ENCODE measurements at regions not wholly inside any gene's neighbourhood (a gene's known extent, or its start where the extent isn't known, plus 50 kb on each side); places are given as distances from the start of the nearest gene placed in this dataset.

DNA sequence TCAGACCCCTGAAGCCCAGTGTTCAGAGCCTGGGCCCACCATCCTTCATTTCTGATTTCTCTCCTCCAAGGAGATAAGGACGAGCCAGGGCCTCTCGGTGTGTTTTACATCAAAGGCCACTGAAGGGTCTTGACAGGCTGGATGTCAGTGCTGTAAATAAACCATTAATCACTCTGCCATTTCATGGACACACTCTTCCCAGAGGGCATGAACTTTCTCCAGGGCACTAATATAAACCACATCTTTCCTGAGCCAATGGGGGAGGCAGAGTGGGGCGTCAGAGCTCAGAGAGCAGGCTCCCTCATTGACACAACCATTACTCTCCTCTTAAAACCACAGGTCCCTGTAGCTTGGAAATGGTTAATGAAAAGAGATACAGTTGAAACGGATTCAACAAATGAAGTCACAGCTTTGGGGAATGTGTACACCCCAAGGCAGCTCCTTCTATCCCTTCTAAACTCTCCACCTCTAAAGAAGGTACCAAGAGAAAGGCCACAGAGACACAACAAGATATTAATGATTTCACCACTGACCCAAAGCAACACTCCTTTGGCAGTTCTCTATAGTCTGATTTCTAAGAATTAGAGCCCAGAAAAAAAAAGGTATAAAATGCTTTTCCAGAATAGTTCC, 200.6 kb downstream of the CHIC2 start:
- TF ChIP-seq SPI1 (IDR thresholded peaks at IDR 0.05; ENCODE audit: low read depth, low read length) (no peak), TAF1 (IDR thresholded peaks at IDR 0.05; ENCODE audit: low read depth, low read length) (no peak), POLR2A (IDR thresholded peaks at IDR 0.05; ENCODE audit: low read depth, low read length) (no peak), POLR2AphosphoS5 (IDR thresholded peaks at IDR 0.05; ENCODE audit: low read depth, low read length) (no peak)
